ENCODE measurements at regions not wholly inside any gene's neighbourhood (a gene's known extent, or its start where the extent isn't known, plus 50 kb on each side); places are given as distances from the start of the nearest gene placed in this dataset.

DNA sequence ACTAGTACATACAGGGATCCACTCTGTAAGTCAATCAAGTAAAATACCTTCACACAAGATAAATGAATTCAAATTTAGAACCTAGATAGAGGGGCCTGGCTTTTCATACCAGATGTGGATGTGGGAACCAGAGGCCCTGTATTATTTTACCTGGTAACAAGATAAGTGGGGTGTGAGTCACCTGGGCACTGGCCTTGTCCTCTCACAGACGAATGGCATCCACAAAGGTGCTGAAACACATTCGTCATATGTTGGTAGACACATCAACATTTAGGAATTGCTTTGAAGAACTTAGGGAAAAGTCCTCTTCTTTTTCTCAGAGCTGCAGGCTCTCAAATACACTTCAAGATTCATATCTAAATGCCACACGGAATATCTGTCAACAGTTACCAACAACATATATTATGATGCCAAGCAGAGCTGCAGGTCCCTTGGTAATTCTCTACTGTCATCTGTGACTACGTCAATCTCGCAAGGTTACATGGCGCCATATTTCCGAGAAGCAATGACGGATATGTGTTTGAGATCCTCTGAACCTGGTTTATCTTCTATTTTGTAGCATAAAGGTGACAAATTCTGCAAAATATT lies 618.6 kb downstream of the EPM2A start:
- TF ChIP-seq POLR2AphosphoS5 (IDR thresholded peaks at IDR 0.05): no peak
- TF ChIP-seq EP300 (IDR thresholded peaks at IDR 0.05): no peak
- TF ChIP-seq, protein P1, sequence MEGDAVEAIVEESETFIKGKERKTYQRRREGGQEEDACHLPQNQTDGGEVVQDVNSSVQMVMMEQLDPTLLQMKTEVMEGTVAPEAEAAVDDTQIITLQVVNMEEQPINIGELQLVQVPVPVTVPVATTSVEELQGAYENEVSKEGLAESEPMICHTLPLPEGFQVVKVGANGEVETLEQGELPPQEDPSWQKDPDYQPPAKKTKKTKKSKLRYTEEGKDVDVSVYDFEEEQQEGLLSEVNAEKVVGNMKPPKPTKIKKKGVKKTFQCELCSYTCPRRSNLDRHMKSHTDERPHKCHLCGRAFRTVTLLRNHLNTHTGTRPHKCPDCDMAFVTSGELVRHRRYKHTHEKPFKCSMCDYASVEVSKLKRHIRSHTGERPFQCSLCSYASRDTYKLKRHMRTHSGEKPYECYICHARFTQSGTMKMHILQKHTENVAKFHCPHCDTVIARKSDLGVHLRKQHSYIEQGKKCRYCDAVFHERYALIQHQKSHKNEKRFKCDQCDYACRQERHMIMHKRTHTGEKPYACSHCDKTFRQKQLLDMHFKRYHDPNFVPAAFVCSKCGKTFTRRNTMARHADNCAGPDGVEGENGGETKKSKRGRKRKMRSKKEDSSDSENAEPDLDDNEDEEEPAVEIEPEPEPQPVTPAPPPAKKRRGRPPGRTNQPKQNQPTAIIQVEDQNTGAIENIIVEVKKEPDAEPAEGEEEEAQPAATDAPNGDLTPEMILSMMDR (IDR thresholded peaks at IDR 0.05): no peak
- TF ChIP-seq POLR2A (IDR thresholded peaks at IDR 0.05): no peak
- H3K4me1 ChIP-seq: peaks cover 0 to 6% (median 2%) of the 10 kb centered on the region in 4 donors
- no peak overlapping the region for H3K4me3 ChIP-seq
- intact Hi-C loops (cut with DNase I; ENCODE audit: low total_unique reads): no loop called here
- H3K9me3 ChIP-seq: no peaks in the 10 kb centered on the region
- no peak overlapping the region for H3K27ac ChIP-seq
- WGBS, 5 donors: 84 to 89% (median 87%) methylated on average over 8 of the region's 8 CpGs
- no peaks in the 10 kb centered on the region for H3K27me3 ChIP-seq
- DNase-seq: no peak
- no peaks in the 10 kb centered on the region for H3K36me3 ChIP-seq

DNA sequence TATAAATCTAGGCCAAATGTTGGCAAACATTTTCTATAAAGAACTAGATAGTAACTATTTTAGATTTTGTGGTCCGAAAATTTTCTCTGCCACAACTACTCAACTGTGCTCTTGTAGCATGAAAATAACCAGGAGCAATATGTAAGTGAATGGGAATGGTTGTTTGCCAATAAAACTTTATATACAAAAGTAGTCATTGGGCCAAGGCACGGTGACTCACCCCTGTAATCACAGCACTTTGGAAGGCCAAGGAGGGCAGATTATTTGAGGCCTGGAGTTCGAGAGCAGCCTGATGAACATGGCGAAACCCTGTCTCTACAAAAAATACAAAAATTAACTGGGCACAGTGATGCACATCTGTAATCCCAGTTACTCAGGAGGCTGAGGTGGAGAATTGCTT lies 617.1 kb downstream of the EPM2A start:
- Histone ChIP-seq H3K27me3 (no peaks in the 10 kb centered on the region), H3K27ac (no peak overlapping the region), H3K9me3 (peaks cover 0 to 8% (median 3%) of the 10 kb centered on the region in 4 donors), H3K36me3 (no peaks in the 10 kb centered on the region), H3K4me1 (no peaks in the 10 kb centered on the region), H3K4me3 (no peak overlapping the region)
- no peak for DNase-seq
- no peak for TF ChIP-seq POLR2A (IDR thresholded peaks at IDR 0.05)
- TF ChIP-seq, protein P1 (IDR thresholded peaks at IDR 0.05): no peak
- TF ChIP-seq EP300 (IDR thresholded peaks at IDR 0.05): no peak
- no peak for TF ChIP-seq POLR2AphosphoS5 (IDR thresholded peaks at IDR 0.05)
- intact Hi-C loops (cut with DNase I; ENCODE audit: low total_unique reads): no loop called here
- 85 to 89% (median 87%) methylated on average over 4 of the region's 4 CpGs for WGBS, 5 donors

DNA sequence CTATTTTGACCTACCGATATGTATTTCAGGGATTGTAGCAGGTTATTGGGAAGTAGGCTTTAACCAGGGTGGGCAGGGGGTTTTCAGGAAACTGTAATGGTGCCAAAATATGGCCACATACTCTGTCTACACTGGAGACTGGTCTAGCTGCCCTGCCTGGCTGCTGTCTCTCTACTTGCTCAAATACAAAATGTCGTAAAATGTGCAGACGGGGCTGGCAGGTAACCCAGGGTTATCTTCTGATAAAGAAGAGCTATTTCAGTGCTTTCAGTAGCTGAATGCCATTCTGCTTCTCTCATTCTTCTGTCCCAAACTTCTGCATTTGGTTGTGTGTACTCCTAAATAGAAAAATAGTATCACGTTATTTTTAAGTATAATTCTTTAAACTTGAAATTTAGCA lies 616.2 kb downstream of the EPM2A start:
- no peak overlapping the region for H3K4me3 ChIP-seq
- no peaks in the 10 kb centered on the region for H3K4me1 ChIP-seq
- no peak for TF ChIP-seq EP300 (IDR thresholded peaks at IDR 0.05)
- TF ChIP-seq, protein P1 (IDR thresholded peaks at IDR 0.05): no peak
- no peak for TF ChIP-seq POLR2AphosphoS5 (IDR thresholded peaks at IDR 0.05)
- no peak for TF ChIP-seq POLR2A (IDR thresholded peaks at IDR 0.05)
- no peaks in the 10 kb centered on the region for H3K27me3 ChIP-seq
- H3K27ac ChIP-seq: no peak overlapping the region
- 62 to 70% (median 64%) methylated on average over 4 of the region's 4 CpGs for WGBS, 5 donors
- H3K9me3 ChIP-seq: peaks cover 0 to 8% (median 3%) of the 10 kb centered on the region in 4 donors
- no peak for DNase-seq
- H3K36me3 ChIP-seq: no peaks in the 10 kb centered on the region
- intact Hi-C loops (cut with DNase I; ENCODE audit: low total_unique reads): no loop called here

DNA sequence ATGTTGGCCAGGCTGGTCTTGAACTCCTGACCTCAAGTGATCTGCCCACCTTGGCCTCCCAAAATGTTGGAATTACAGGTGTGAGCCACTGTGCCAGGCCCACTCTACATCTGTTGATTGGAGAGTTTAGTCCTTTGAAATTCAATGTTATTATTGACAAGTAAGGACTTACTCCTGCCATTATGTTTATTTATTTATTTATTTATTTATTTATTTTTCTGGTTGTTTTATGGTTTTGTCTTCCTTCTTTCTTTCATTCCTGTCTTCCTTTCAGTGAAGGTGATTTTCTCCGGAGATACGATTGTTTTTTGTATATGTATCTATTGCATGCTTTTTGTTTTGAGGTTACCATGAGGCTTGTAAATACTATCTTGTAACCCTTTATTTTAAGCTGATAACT lies 602.6 kb downstream of the EPM2A start:
- no peaks in the 10 kb centered on the region for H3K36me3 ChIP-seq
- H3K27me3 ChIP-seq: no peaks in the 10 kb centered on the region
- no peak overlapping the region for H3K27ac ChIP-seq
- H3K4me3 ChIP-seq: no peak overlapping the region
- intact Hi-C loops (cut with DNase I; ENCODE audit: low total_unique reads): no loop called here
- TF ChIP-seq POLR2AphosphoS5 (IDR thresholded peaks at IDR 0.05) (no peak), POLR2A (IDR thresholded peaks at IDR 0.05) (no peak), EP300 (IDR thresholded peaks at IDR 0.05) (no peak)
- TF ChIP-seq, protein P1 (IDR thresholded peaks at IDR 0.05): no peak
- no peaks in the 10 kb centered on the region for H3K4me1 ChIP-seq
- no peak for DNase-seq
- 87 to 99% (median 97%) methylated on average over 2 of the region's 2 CpGs for WGBS, 5 donors
- H3K9me3 ChIP-seq: peaks cover 0 to 5% (median 0%) of the 10 kb centered on the region in 4 donors
